GM08714 (cell line): ENCODE measurements at regions not wholly inside any gene's neighbourhood (a gene's known extent, or its start where the extent isn't known, plus 50 kb on each side); places are given as distances from the start of the nearest gene placed in this dataset.

ENCODE experiments used
- H3K4me3 ChIP-seq: fragments of 200-500 bp; sonication (Bioruptor generic); 2 replicates; pipeline ENCODE4 v1.5.1; 2014; ENCODE audit warnings: mild to moderate bottlenecking, low read length, inconsistent platforms
- ZNF274 ChIP-seq: IDR thresholded peaks from 2 replicates; pipeline ENCODE4 v1.6.1; 2012; ENCODE audit warnings: mild to moderate bottlenecking, low read depth, low read length

- no peak overlapping the region for H3K4me3 ChIP-seq
- no peak for TF ChIP-seq ZNF274
These were observed 188.1 kb upstream of the FAM241A start for GRCh38 chr4:111957116-111957515.

- no peak overlapping the region for H3K4me3 ChIP-seq
- TF ChIP-seq ZNF274: no peak
These were observed 187.3 kb upstream of the FAM241A start for GRCh38 chr4:111957997-111958396.

GRCh38 chr4:111959222-111959621, 186.0 kb upstream of the FAM241A start:
- no peak overlapping the region for H3K4me3 ChIP-seq
- no peak for TF ChIP-seq ZNF274

- no peak overlapping the region for H3K4me3 ChIP-seq
- TF ChIP-seq ZNF274: no peak
These were observed 185.0 kb upstream of the FAM241A start for GRCh38 chr4:111960241-111960667.

- H3K4me3 ChIP-seq: peak overlapping the region; percentile 25; the same call in 1 of the 2 replicates
These were observed 184.2 kb upstream of the FAM241A start for GRCh38 chr4:111961026-111961425.

- no peak overlapping the region for H3K4me3 ChIP-seq
- TF ChIP-seq ZNF274: no peak
These were observed 183.4 kb upstream of the FAM241A start for GRCh38 chr4:111961809-111962208.

GRCh38 chr4:111963158-111963700, 182.0 kb upstream of the FAM241A start:
- no peak overlapping the region for H3K4me3 ChIP-seq
- no peak for TF ChIP-seq ZNF274

GRCh38 chr4:111977419-111977965, 167.8 kb upstream of the FAM241A start:
- TF ChIP-seq ZNF274: no peak
- H3K4me3 ChIP-seq: no peak overlapping the region

GRCh38 chr4:111979921-111980320, 165.3 kb upstream of the FAM241A start:
- TF ChIP-seq ZNF274: no peak
- no peak overlapping the region for H3K4me3 ChIP-seq

GRCh38 chr4:111982089-111982488, 163.2 kb upstream of the FAM241A start:
- no peak overlapping the region for H3K4me3 ChIP-seq
- TF ChIP-seq ZNF274: no peak

- no peak for TF ChIP-seq ZNF274
- no peak overlapping the region for H3K4me3 ChIP-seq
These were observed 161.0 kb upstream of the FAM241A start for GRCh38 chr4:111984169-111984819.

- TF ChIP-seq ZNF274: no peak
- no peak overlapping the region for H3K4me3 ChIP-seq
These were observed 159.8 kb upstream of the FAM241A start for GRCh38 chr4:111985426-111985825.

- H3K4me3 ChIP-seq: no peak overlapping the region
- TF ChIP-seq ZNF274: no peak
These were observed 159.2 kb upstream of the FAM241A start for GRCh38 chr4:111986095-111986494.

GRCh38 chr4:111988514-111988913, 156.7 kb upstream of the FAM241A start:
- TF ChIP-seq ZNF274: no peak
- no peak overlapping the region for H3K4me3 ChIP-seq

- no peak for TF ChIP-seq ZNF274
- no peak overlapping the region for H3K4me3 ChIP-seq
These were observed 155.4 kb upstream of the FAM241A start for GRCh38 chr4:111989817-111990216.
